Fibroblast of skin of right quadriceps (primary cell): ENCODE measurements at regions not wholly inside any gene's neighbourhood (a gene's known extent, or its start where the extent isn't known, plus 50 kb on each side); places are given as distances from the start of the nearest gene placed in this dataset.

Source experiments
- DNase-seq: peaks from one replicate; pipeline ENCODE4 v3.0.0-alpha.2; 2013

- DNase-seq, result no peak
Measured at GRCh38 chr2:20108655-20109396, 57.4 kb upstream of the LAPTM4A start.

DNA sequence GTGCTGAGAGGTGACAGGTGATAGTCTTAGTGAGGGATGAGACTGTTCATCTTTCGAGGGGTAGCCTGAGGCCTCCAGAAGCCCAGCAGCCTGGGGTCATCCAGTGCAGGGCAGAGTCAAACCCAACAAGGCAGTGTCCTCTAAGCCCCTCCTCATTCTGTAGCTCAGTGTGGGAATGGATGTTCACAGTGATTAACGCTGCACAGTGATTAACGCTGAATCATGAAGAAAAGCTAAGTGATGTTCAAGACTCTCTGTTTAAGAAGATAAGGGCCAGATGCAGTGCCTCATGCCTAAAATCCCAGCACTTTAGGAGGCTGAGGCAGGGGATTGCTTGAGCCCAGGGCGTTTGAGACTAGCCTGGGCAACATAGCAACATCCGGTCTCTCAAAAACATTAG, 56.3 kb upstream of the LAPTM4A start:
- no peak for DNase-seq

DNA sequence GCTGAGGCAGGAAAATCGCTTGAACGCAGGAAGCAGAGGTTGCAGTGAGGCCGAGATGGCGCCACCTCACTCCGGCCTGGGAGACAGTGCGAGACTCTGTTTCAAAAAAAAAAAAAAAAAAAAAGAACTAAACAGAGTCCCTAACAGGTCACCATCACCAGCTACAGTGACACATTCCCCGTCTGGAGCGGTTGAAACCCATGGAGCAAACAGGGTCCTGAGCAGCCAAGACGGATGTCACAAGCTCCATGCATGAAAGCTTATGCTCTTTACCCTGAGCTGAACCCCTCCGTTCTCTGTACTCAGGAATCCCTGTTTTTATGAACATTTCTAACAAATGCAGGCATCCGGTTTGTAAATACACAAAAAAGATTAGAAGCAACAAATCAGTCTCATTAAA, 55.9 kb upstream of the LAPTM4A start:
- no peak for DNase-seq

DNA sequence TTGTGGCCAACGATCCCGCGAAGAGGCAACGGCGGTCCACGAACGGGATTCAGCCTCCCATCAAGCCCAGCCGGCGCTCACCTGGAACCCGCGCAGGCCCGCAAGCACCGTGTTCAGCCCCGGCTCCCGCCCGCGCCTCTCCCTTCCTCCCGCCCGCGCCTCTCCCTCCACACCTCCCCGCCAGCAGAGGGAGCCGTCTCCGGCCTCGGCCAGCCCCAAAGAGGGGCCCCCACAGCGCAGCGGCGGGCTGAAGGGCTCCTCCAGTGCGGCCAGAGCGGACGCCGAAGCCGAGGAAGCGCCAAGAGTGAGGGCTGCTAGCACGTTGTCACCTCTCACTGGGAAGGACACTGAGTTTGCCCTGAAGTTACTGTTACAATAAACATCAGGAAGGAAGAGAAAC, 55.3 kb upstream of the LAPTM4A start:
- DNase-seq, result no peak

DNA sequence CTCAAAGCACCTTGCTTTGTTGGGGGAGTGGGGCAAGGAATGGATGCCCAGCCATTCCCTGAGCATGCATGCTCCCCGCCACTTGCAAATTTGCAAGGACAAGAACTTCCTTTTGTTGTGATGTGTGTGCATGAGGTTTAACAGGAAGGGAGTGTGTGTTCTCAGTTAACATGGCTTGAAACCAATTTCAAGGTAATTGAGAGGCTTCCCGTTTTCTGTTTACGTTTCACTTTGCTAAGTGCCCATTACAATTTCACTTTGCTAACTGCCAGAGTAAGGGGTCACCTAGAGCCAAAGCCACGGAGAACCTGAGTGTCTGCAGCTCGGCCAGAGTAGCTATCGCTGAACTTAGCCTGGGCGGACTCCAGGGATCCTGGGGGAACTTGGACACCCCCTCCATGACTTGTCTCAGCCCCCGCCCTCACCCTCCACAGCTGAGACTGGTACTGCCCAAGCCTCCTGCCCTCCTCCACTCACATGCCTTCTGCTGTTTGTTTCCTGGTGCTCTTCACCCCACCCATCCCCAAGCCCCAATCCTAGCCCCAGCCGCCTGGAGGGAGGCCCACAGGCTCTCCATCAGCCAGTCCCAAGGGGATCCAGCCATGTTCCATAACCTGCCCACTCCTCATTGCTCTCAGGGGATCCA, 53.6 kb upstream of the LAPTM4A start:
- no peak for DNase-seq

DNA sequence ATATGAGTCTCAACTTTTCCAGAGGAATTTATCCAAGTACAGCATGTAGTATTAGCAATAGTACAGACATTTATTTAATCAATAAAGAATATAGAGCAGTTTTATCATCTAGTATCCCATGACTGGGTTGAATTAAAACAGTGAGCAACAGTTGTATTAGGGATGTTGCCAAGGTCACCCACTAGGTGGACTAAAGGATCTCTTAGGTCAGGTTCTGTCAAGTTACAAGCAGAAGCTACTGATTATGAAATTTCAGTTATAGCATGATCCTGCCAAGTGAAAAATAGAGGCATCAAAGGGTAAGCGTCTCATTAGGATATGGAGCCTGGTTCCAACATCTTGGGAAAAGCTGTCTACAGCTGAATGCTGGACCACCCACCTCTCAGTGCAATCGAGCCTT, 52.1 kb upstream of the LAPTM4A start:
- peak; percentile 28 for DNase-seq
